HG02759 (cell line): ENCODE measurements at regions not wholly inside any gene's neighbourhood (a gene's known extent, or its start where the extent isn't known, plus 50 kb on each side); places are given as distances from the start of the nearest gene placed in this dataset.
"Not testable (repeated sequence)": the region's sequence is repeated elsewhere in the genome, so short reads cannot be mapped to it uniquely, and the experiment has no call there.

Experiments
- ATAC-seq: cut with Tn5 transposase; IDR thresholded peaks from one replicate; pipeline ENCODE4 v1.9.1; 2021; ENCODE audit warnings: mild to moderate bottlenecking, moderate library complexity; ENCODE audit not compliant: unreplicated experiment

- ATAC-seq = not testable (repeated sequence)
Observed at GRCh38 chr2:144758196-144758595, 238.3 kb upstream of the ZEB2 start.

GRCh38 chr2:144753416-144753815 lies 233.5 kb upstream of the ZEB2 start:
- no peak for ATAC-seq

- ATAC-seq = no peak
Observed at GRCh38 chr2:144751142-144751905, 231.4 kb upstream of the ZEB2 start.

- ATAC-seq = no peak
Observed at GRCh38 chr2:144749188-144749587, 229.3 kb upstream of the ZEB2 start.

GRCh38 chr2:144748443-144748842 lies 228.5 kb upstream of the ZEB2 start:
- no peak for ATAC-seq

GRCh38 chr2:144747571-144747970 lies 227.7 kb upstream of the ZEB2 start:
- ATAC-seq = no peak

- ATAC-seq = no peak
Observed at GRCh38 chr2:144745424-144745823, 225.5 kb upstream of the ZEB2 start.

GRCh38 chr2:144738749-144739148 lies 218.8 kb upstream of the ZEB2 start:
- ATAC-seq = no peak

GRCh38 chr2:144730711-144731110 lies 210.8 kb upstream of the ZEB2 start:
- no peak for ATAC-seq

GRCh38 chr2:144724460-144724859 lies 204.5 kb upstream of the ZEB2 start:
- ATAC-seq = not testable (repeated sequence)

- ATAC-seq = no peak
Observed at GRCh38 chr2:144718376-144718775, 198.5 kb upstream of the ZEB2 start.

GRCh38 chr2:144715992-144716391 lies 196.1 kb upstream of the ZEB2 start:
- no peak for ATAC-seq

GRCh38 chr2:144713410-144713809 lies 193.5 kb upstream of the ZEB2 start:
- no peak for ATAC-seq

GRCh38 chr2:144712550-144712940 lies 192.6 kb upstream of the ZEB2 start:
- ATAC-seq = no peak

GRCh38 chr2:144711630-144712549 lies 192.0 kb upstream of the ZEB2 start:
- ATAC-seq = no peak

- ATAC-seq = no peak
Observed at GRCh38 chr2:144711084-144711483, 191.2 kb upstream of the ZEB2 start.

GRCh38 chr2:144708626-144709025 lies 188.7 kb upstream of the ZEB2 start:
- no peak for ATAC-seq

GRCh38 chr2:144707736-144708326 lies 187.9 kb upstream of the ZEB2 start:
- no peak for ATAC-seq

- ATAC-seq = no peak
Observed at GRCh38 chr2:144706647-144707046, 186.7 kb upstream of the ZEB2 start.

- ATAC-seq = no peak
Observed at GRCh38 chr2:144705328-144706245, 185.7 kb upstream of the ZEB2 start.

- no peak for ATAC-seq
Observed at GRCh38 chr2:144704709-144705095, 184.8 kb upstream of the ZEB2 start.
